ENCODE measurements at regions not wholly inside any gene's neighbourhood (a gene's known extent, or its start where the extent isn't known, plus 50 kb on each side); places are given as distances from the start of the nearest gene placed in this dataset.

DNA sequence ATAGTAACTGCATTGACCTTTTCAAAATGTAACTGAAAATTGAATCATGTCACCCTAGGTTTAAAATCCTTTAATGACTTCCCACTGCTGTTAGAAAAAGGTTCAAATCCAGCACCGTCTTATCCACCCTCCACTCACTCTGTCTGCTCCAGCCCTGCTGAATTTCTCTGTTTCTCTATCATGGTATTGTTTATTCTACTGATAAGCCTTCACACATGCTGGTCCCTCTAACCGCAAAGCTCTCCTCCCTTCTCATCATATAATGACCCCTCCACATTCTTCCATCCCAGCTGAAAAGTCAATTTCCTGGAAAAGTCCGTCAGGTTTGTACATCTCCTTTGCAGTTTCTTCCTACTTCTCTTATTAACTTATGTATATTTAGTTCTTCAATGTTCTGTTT lies 389.2 kb upstream of the F9 start:
- Histone ChIP-seq H3K36me3 (no peaks in the 10 kb centered on the region), H3K4me3 (no peak overlapping the region), H3K27ac (no peak overlapping the region), H3K4me1 (no peaks in the 10 kb centered on the region), H3K9me3 (no peaks in the 10 kb centered on the region), H3K27me3 (peaks cover 0 to 8% (median 0%) of the 10 kb centered on the region in 7 donors)
- no peak for DNase-seq
- intact Hi-C loops (cut with DNase I) = no loop called here
- TF ChIP-seq, protein P1, sequence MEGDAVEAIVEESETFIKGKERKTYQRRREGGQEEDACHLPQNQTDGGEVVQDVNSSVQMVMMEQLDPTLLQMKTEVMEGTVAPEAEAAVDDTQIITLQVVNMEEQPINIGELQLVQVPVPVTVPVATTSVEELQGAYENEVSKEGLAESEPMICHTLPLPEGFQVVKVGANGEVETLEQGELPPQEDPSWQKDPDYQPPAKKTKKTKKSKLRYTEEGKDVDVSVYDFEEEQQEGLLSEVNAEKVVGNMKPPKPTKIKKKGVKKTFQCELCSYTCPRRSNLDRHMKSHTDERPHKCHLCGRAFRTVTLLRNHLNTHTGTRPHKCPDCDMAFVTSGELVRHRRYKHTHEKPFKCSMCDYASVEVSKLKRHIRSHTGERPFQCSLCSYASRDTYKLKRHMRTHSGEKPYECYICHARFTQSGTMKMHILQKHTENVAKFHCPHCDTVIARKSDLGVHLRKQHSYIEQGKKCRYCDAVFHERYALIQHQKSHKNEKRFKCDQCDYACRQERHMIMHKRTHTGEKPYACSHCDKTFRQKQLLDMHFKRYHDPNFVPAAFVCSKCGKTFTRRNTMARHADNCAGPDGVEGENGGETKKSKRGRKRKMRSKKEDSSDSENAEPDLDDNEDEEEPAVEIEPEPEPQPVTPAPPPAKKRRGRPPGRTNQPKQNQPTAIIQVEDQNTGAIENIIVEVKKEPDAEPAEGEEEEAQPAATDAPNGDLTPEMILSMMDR (IDR thresholded peaks at IDR 0.05) = no peak
- ATAC-seq = no peak
- 59 to 69% methylated on average over 3 of the region's 3 CpGs for WGBS, 2 donors

DNA sequence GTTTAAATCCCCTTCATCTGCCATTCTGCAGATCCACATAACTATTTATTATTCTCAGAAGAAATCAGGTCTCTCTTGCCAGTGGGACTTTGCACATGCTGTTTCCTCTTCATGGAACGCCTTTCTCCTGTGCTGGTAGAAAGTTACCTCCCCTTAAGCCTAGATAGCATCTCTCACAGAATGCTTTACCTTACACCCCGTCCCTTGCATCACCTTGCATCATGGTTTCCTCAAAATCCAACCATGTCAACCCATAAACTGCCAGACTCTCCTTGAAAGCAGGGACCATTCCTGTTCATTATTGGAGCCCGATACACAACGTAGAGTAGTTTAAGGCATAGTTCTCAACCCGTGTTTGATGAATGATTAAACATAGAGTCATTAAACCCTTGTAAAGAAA lies 396.2 kb upstream of the F9 start:
- no peaks in the 10 kb centered on the region for H3K4me1 ChIP-seq
- TF ChIP-seq, protein P1 (IDR thresholded peaks at IDR 0.05) = no peak
- peaks cover 0 to 8% (median 0%) of the 10 kb centered on the region in 7 donors for H3K27me3 ChIP-seq
- no peak overlapping the region for H3K27ac ChIP-seq
- no peak overlapping the region for H3K4me3 ChIP-seq
- DNase-seq (no peak), ATAC-seq (no peak)
- H3K9me3 ChIP-seq = no peaks in the 10 kb centered on the region
- 91 to 93% methylated on average over 5 of the region's 5 CpGs for WGBS, 2 donors
- no peaks in the 10 kb centered on the region for H3K36me3 ChIP-seq
- intact Hi-C loops (cut with DNase I) = no loop called here

DNA sequence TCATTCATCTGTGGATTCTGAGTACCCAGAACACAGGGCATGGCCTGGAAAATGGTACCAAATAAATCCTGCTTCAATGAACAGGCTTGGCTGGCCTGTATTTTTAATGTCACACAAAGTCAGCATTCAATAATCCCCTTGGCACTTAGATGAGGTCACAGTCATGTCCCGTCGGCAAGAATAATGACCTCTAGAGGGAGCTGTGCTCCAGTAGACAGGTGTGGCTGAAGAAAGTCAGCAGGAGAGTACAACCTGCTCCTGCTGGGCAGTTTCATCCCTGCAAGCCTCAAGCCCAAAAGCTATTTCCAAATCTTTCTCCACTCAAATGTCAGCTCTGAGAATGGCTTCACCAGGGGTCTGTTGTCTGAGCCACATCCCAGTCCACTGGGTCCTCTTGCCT lies 404.0 kb upstream of the F9 start:
- Histone ChIP-seq H3K36me3 (no peaks in the 10 kb centered on the region), H3K4me3 (no peak overlapping the region), H3K27me3 (peaks cover 0 to 5% (median 0%) of the 10 kb centered on the region in 7 donors), H3K4me1 (no peaks in the 10 kb centered on the region), H3K9me3 (no peaks in the 10 kb centered on the region), H3K27ac (no peak overlapping the region)
- peak in 1 of 2 donors; percentile 14 for DNase-seq
- TF ChIP-seq, protein P1 (IDR thresholded peaks at IDR 0.05) = peak in 7 of 9 donors; percentile 30 to 50 (median 33)
- no peak for ATAC-seq
- 3 to 31% methylated on average over 2 of the region's 2 CpGs for WGBS, 2 donors
- intact Hi-C loops (cut with DNase I) = no loop called here

DNA sequence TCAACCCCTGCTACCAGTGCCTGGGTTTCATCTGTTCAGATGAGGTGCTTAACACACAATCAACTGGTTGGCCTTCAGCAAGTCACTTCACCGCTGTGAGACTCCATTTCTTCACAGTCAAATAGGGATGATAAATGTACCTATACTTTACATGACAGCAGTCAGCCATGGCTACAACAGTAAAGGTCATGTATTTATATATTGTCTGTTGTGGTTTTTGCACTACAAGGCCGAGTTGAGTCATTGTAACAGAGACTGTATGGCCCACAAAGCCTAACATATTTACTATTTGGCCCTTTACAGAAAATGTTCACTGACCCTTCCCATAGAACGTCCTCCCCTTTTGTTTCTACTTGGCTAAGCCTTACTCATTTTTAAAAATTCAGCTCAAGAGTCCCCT lies 404.6 kb upstream of the F9 start:
- H3K4me1 ChIP-seq = no peaks in the 10 kb centered on the region
- no peak overlapping the region for H3K27ac ChIP-seq
- intact Hi-C loops (cut with DNase I) = no loop called here
- TF ChIP-seq, protein P1 (IDR thresholded peaks at IDR 0.05) = no peak
- H3K9me3 ChIP-seq = no peaks in the 10 kb centered on the region
- peaks cover 0 to 5% (median 0%) of the 10 kb centered on the region in 7 donors for H3K27me3 ChIP-seq
- no peak overlapping the region for H3K4me3 ChIP-seq
- ATAC-seq (no peak), DNase-seq (no peak)
- WGBS, 2 donors = 87 to 91% methylated on average over 3 of the region's 3 CpGs
- H3K36me3 ChIP-seq = no peaks in the 10 kb centered on the region

Measured in heart right ventricle (tissue), 16 donors.